Upper lobe of left lung (tissue), 4 donors: ENCODE measurements at regions not wholly inside any gene's neighbourhood (a gene's known extent, or its start where the extent isn't known, plus 50 kb on each side); places are given as distances from the start of the nearest gene placed in this dataset.

Experiments used
- CTCF ChIP-seq, 6 experiments: fragments of 450-650 bp in 4 of 6; fragments of 200-600 bp in 2 of 6; sonication (generic) in 2 of 6; IDR thresholded peaks; one replicate each; pipeline ENCODE4 v1.5.1; 2016 to 2019; ENCODE audit warnings: antibody characterized with exemption in 6 of 6
- EP300 ChIP-seq, 4 donors: sonication (generic); formaldehyde crosslinking; IDR thresholded peaks; one replicate each; pipeline ENCODE4 v1.5.1; 2017; ENCODE audit warnings: antibody characterized with exemption in 4 of 4, control low read depth in 2 of 4
- POLR2A ChIP-seq, 4 donors: fragments of 450-650 bp; IDR thresholded peaks; one replicate each; pipeline ENCODE4 v1.5.1; 2016 to 2017; ENCODE audit warnings: antibody characterized with exemption in 4 of 4, mild to moderate bottlenecking in 2 of 4

GRCh38 chr7:116449441-116449840 lies 50.1 kb upstream of the CAV2 start:
- no peak for TF ChIP-seq CTCF (IDR thresholded peaks at IDR 0.05)
- no peak for TF ChIP-seq POLR2A (IDR thresholded peaks at IDR 0.05)
- TF ChIP-seq EP300 (IDR thresholded peaks at IDR 0.05) = no peak
